Muscle layer of duodenum (tissue), 2 donors: ENCODE measurements at regions not wholly inside any gene's neighbourhood (a gene's known extent, or its start where the extent isn't known, plus 50 kb on each side); places are given as distances from the start of the nearest gene placed in this dataset.

Experiments
- H3K27ac ChIP-seq: one replicate; pipeline ENCODE4 v1.7.0; 2013; ENCODE audit warnings: mild to moderate bottlenecking, low read length
- H3K27me3 ChIP-seq: one replicate; pipeline ENCODE4 v1.7.0; 2013; ENCODE audit warnings: low read depth, mild to moderate bottlenecking, control low read depth, low read length
- H3K36me3 ChIP-seq, 2 donors: one replicate each; pipeline ENCODE4 v1.7.0; 2013; ENCODE audit warnings: low read length in 2 of 2, control low read depth in 1 of 2, mild to moderate bottlenecking in 1 of 2; ENCODE audit not compliant: insufficient read depth in 2 of 2, control insufficient read depth in 1 of 2
- H3K4me1 ChIP-seq, 2 donors: one replicate each; pipeline ENCODE4 v1.7.0; 2013; ENCODE audit warnings: low read length in 2 of 2, mild to moderate bottlenecking in 2 of 2, control low read depth in 1 of 2, moderate library complexity in 1 of 2; ENCODE audit not compliant: insufficient read depth in 2 of 2, control insufficient read depth in 1 of 2
- H3K4me3 ChIP-seq, 2 donors: one replicate each; pipeline ENCODE4 v1.7.0; 2013; ENCODE audit warnings: low read length in 2 of 2, low read depth in 1 of 2, mild to moderate bottlenecking in 1 of 2
- H3K9me3 ChIP-seq, 2 donors: one replicate each; pipeline ENCODE4 v1.7.0; 2013; ENCODE audit warnings: low read length in 2 of 2, control low read depth in 1 of 2, mild to moderate bottlenecking in 1 of 2; ENCODE audit not compliant: control insufficient read depth in 1 of 2
- donor health status: healthy.

GRCh38 chr7:114830952-114831351 is 90.9 kb upstream of the MDFIC start:
- H3K9me3 ChIP-seq: peaks cover 0 to 8% of the 10 kb centered on the region in 2 donors

GRCh38 chr7:114832906-114833595 is 88.8 kb upstream of the MDFIC start:
- no peak overlapping the region for H3K4me3 ChIP-seq

More at GRCh38 chr7:114830952-114831351, 90.9 kb upstream of the MDFIC start:
- Histone ChIP-seq H3K27me3 (no peaks in the 10 kb centered on the region), H3K4me1 (no peaks in the 10 kb centered on the region), H3K36me3 (no peaks in the 10 kb centered on the region), H3K27ac (no peak overlapping the region), H3K4me3 (no peak overlapping the region)

GRCh38 chr7:114835303-114835702 is 86.6 kb upstream of the MDFIC start:
- peaks cover 0 to 5% of the 10 kb centered on the region in 2 donors for H3K4me1 ChIP-seq

More at GRCh38 chr7:114832906-114833595, 88.8 kb upstream of the MDFIC start:
- Histone ChIP-seq H3K36me3 (no peaks in the 10 kb centered on the region), H3K4me1 (no peaks in the 10 kb centered on the region), H3K27ac (no peak overlapping the region), H3K9me3 (no peaks in the 10 kb centered on the region), H3K27me3 (no peaks in the 10 kb centered on the region)

DNA sequence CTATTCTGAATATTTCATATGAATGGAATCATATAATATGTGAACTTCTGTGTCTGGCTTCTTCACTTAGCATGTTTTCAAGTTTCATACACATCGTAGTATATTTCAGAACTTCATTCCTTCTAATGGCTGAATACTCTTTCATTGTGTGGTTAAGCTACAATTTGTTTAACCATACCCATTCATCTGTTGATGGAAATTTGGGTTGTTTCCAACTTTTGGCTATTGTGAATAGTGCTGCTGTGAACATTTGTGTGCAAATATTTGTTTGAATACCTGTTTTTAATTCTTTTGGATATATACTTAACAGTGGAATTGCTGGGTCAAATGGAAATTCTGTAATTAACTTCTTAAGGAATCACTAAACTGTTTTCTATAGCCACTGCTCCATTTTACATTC is 86.0 kb upstream of the MDFIC start:
- no peak overlapping the region for H3K27ac ChIP-seq
- H3K9me3 ChIP-seq: no peaks in the 10 kb centered on the region
- no peaks in the 10 kb centered on the region for H3K36me3 ChIP-seq
- H3K27me3 ChIP-seq: no peaks in the 10 kb centered on the region
- H3K4me3 ChIP-seq: no peak overlapping the region
- peaks cover 0 to 5% of the 10 kb centered on the region in 2 donors for H3K4me1 ChIP-seq

More at GRCh38 chr7:114835303-114835702, 86.6 kb upstream of the MDFIC start:
- H3K36me3 ChIP-seq: no peaks in the 10 kb centered on the region
- H3K4me3 ChIP-seq: no peak overlapping the region
- no peaks in the 10 kb centered on the region for H3K27me3 ChIP-seq
- no peaks in the 10 kb centered on the region for H3K9me3 ChIP-seq
- no peak overlapping the region for H3K27ac ChIP-seq

DNA sequence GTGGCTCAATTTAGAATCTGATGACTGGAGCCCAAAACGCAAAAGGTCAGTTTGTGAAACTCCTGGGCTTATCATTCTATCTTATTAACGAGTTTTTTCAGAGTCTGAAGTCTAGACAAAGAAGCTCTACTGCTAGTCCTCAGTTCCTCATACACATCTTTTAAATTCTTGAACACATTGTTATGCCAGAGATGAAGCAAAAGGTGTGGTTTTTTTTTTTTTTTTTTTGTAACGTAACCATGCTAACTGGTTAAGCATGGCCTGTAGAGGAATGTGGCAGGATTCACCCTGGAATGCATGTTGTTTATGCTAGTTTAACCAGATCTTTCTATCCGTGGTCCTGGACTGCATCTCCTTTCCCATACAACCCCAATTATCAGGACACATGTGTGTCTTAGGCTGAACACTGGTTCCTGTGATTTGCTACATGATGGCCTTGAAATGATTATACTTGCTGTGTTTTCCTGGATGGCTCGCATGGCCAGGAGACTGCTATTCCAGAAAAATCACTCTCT is 79.3 kb upstream of the MDFIC start:
- Histone ChIP-seq H3K9me3 (no peaks in the 10 kb centered on the region), H3K4me3 (no peak overlapping the region), H3K27me3 (no peaks in the 10 kb centered on the region), H3K27ac (no peak overlapping the region), H3K4me1 (peaks cover 0 to 5% of the 10 kb centered on the region in 2 donors), H3K36me3 (no peaks in the 10 kb centered on the region)

DNA sequence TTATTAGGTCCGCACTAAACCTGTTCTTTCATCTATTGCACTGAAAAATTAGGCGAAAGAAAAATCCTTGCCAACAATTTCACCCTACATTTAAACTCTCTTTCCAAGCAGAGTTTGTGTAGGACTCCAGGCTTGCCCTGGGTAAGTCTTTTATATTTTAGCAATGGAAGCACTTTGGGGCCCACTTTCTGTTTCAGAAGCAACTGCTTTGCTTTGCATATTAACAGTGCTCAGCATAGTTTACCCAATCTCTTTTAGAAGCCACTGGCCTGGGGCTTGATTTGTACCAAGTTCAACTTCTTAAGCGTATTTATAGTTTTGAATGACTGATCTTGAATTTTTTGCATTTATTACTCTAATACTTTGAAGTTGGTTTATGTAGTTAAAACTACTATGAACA is 78.8 kb upstream of the MDFIC start:
- Histone ChIP-seq H3K27ac (no peak overlapping the region), H3K4me1 (peaks cover 0 to 5% of the 10 kb centered on the region in 2 donors), H3K4me3 (no peak overlapping the region), H3K36me3 (no peaks in the 10 kb centered on the region), H3K9me3 (no peaks in the 10 kb centered on the region), H3K27me3 (no peaks in the 10 kb centered on the region)

- no peaks in the 10 kb centered on the region for H3K36me3 ChIP-seq
- H3K9me3 ChIP-seq: no peaks in the 10 kb centered on the region
- no peak overlapping the region for H3K4me3 ChIP-seq
- no peaks in the 10 kb centered on the region for H3K27me3 ChIP-seq
- no peaks in the 10 kb centered on the region for H3K4me1 ChIP-seq
- H3K27ac ChIP-seq: no peak overlapping the region
Observed at GRCh38 chr7:114851406-114852061, 70.4 kb upstream of the MDFIC start.

DNA sequence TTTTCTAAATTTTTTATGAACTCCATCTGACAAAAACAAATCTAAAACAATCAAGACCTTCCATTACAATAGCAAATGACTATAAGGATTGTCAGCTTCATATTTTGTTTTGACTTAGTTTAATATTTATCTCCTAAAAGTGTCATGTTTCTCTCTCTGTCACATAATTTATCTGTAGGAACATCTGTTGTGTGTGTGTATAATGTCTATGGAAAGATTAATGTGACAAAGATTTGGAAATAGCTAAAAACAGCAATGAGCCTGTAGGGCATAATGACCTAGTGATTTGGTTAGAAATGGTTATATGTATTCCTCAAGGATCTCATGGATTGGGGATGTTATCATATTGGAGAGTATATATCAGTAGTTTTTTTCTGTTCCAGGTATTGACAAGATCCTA is 69.6 kb upstream of the MDFIC start:
- Histone ChIP-seq H3K27me3 (no peaks in the 10 kb centered on the region), H3K9me3 (no peaks in the 10 kb centered on the region), H3K4me3 (no peak overlapping the region), H3K36me3 (no peaks in the 10 kb centered on the region), H3K27ac (no peak overlapping the region), H3K4me1 (no peaks in the 10 kb centered on the region)

- Histone ChIP-seq H3K9me3 (no peaks in the 10 kb centered on the region), H3K27me3 (no peaks in the 10 kb centered on the region)
Observed at GRCh38 chr7:114853189-114853588, 68.7 kb upstream of the MDFIC start.

DNA sequence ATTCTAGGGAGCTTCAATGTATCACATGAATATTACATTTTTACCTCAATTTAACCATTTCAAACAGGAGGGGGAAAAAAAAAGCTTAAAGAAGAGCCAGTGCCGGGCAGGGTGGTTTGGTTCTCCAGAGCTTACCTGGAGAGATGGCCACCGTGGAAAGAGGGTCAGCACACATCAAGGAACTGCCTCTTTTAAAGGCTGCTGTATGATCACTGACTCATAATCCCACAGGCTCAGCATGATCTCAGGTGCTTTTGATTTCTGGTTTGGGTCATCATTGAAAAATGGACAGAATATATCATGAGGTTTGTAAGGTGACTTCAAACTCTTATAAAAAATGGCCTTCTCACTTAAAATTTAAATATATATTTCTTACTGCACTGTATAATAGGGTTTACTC is 67.5 kb upstream of the MDFIC start:
- Histone ChIP-seq H3K27ac (no peak overlapping the region), H3K4me1 (no peaks in the 10 kb centered on the region), H3K27me3 (no peaks in the 10 kb centered on the region), H3K4me3 (no peak overlapping the region), H3K36me3 (no peaks in the 10 kb centered on the region), H3K9me3 (no peaks in the 10 kb centered on the region)

More at GRCh38 chr7:114853189-114853588, 68.7 kb upstream of the MDFIC start:
- Histone ChIP-seq H3K27ac (no peak overlapping the region), H3K4me3 (no peak overlapping the region), H3K36me3 (no peaks in the 10 kb centered on the region), H3K4me1 (no peaks in the 10 kb centered on the region)

DNA sequence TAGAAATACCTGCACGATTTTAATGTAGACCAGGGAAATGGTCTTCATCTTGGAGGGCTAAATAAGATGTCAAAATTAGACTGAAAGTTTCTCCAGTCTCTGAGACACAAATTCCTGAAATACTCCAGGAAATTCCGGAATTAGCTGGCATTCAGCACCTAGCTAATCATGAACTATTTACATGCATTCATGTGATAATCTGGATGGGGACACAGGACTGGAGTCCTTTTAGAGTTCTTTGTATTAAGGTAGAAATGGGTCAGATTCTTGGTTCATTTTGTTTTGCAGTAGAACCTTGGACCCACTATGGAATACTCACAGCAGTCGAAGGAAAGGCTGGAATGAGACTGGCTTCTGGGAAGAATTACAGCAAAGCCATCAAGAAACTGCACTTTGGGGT is 65.3 kb upstream of the MDFIC start:
- no peak overlapping the region for H3K27ac ChIP-seq
- no peaks in the 10 kb centered on the region for H3K4me1 ChIP-seq
- H3K4me3 ChIP-seq: no peak overlapping the region
- H3K27me3 ChIP-seq: no peaks in the 10 kb centered on the region
- no peaks in the 10 kb centered on the region for H3K36me3 ChIP-seq
- H3K9me3 ChIP-seq: no peaks in the 10 kb centered on the region
